HEK293T (cell line): ENCODE measurements at regions not wholly inside any gene's neighbourhood (a gene's known extent, or its start where the extent isn't known, plus 50 kb on each side); places are given as distances from the start of the nearest gene placed in this dataset.

Source experiments
- ARNT ChIP-seq: fragments of 450-650 bp; IDR thresholded peaks from 2 replicates; pipeline ENCODE4 v1.6.1; 2017; ENCODE audit warnings: mild to moderate bottlenecking
- BHLHE40 ChIP-seq: fragments of 450-650 bp; IDR thresholded peaks from 2 replicates; pipeline ENCODE4 v1.6.1; 2016; ENCODE audit warnings: mild to moderate bottlenecking, moderate library complexity, borderline replicate concordance
- ELF4 ChIP-seq: fragments of 450-650 bp; IDR thresholded peaks from 2 replicates; pipeline ENCODE4 v1.6.1; 2017; ENCODE audit warnings: antibody characterized with exemption
- FOXK2 ChIP-seq: fragments of 450-650 bp; IDR thresholded peaks from 2 replicates; pipeline ENCODE4 v1.6.1; 2016; ENCODE audit warnings: mild to moderate bottlenecking
- FOXM1 ChIP-seq: fragments of 450-650 bp; IDR thresholded peaks from 2 replicates; pipeline ENCODE4 v1.6.1; 2017; ENCODE audit warnings: mild to moderate bottlenecking, borderline replicate concordance
- L3MBTL2 ChIP-seq: fragments of 450-650 bp; conservative IDR thresholded peaks from 2 replicates; pipeline ENCODE4 v1.6.1; 2016; ENCODE audit warnings: mild to moderate bottlenecking
- PKNOX1 ChIP-seq: fragments of 450-650 bp; IDR thresholded peaks from 2 replicates; pipeline ENCODE4 v1.6.1; 2016
- SP1 ChIP-seq: fragments of 450-650 bp; IDR thresholded peaks from 2 replicates; pipeline ENCODE4 v1.6.1; 2017
- SUZ12 ChIP-seq: fragments of 450-650 bp; IDR thresholded peaks from 2 replicates; pipeline ENCODE4 v1.6.1; 2016; ENCODE audit warnings: mild to moderate bottlenecking
- TARDBP ChIP-seq: fragments of 450-650 bp; IDR thresholded peaks from 2 replicates; pipeline ENCODE4 v1.6.1; 2016
- ZNF384 ChIP-seq: fragments of 450-650 bp; IDR thresholded peaks from 2 replicates; pipeline ENCODE4 v1.6.1; 2016

DNA sequence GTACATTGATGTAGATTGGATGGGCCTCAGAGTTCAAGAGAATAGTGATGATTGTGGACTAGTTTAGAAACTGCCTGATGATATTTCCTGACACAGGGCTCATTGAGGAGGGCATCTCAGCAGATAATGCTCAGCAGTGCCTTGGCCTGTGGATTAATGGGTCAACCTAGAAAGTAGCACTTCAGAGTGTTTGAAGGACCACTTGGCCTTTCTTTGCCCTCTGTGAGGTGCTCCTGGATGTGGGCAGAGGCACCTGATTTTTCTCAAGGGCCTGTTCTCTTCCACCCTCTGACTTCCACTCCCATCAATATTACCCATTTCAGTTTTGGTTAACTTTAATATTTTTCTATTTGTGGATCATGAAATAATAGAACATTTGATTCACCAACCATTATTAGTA, 270.6 kb upstream of the BMP2 start:
- TF ChIP-seq SUZ12 (no peak), PKNOX1 (no peak), SP1 (no peak), ELF4 (no peak), FOXK2 (no peak), ARNT (no peak), FOXM1 (no peak), ZNF384 (no peak), L3MBTL2 (no peak), TARDBP (no peak), BHLHE40 (no peak)
